HCT116 (cell line): ENCODE measurements at regions not wholly inside any gene's neighbourhood (a gene's known extent, or its start where the extent isn't known, plus 50 kb on each side); places are given as distances from the start of the nearest gene placed in this dataset.

Experiments
- CTCF ChIP-seq, 3 experiments: fragments of 200-600 bp in 1 of 3; sonication (generic) in 1 of 3; IDR thresholded peaks in 2 of 3; conservative IDR thresholded peaks in 1 of 3; 2 replicates each; pipeline ENCODE4 v1.5.1; 2012 to 2017; ENCODE audit warnings: low read depth in 2 of 3, low read length in 2 of 3, antibody characterized with exemption in 1 of 3, borderline replicate concordance in 1 of 3, control low read depth in 1 of 3, mild to moderate bottlenecking in 1 of 3, mixed read lengths in 1 of 3, mixed run types in 1 of 3, moderate library complexity in 1 of 3; ENCODE audit not compliant: insufficient read depth in 1 of 3
- EZH2 ChIP-seq: fragments of 200-600 bp; sonication (generic); IDR thresholded peaks from 2 replicates; pipeline ENCODE4 v1.6.1; 2017; ENCODE audit warnings: antibody characterized with exemption, mixed run types
- POLR2A ChIP-seq: IDR thresholded peaks from 2 replicates; pipeline ENCODE4 v1.7.0; 2011; ENCODE audit warnings: borderline replicate concordance; ENCODE audit not compliant: insufficient read depth, insufficient read length; ENCODE audit errors: extremely low read depth
- POLR2AphosphoS5 ChIP-seq: IDR thresholded peaks from 2 replicates; pipeline ENCODE4 v1.6.1; 2011; ENCODE audit warnings: mild to moderate bottlenecking, low read depth, low read length, moderate library complexity
- TCF7L2 ChIP-seq: IDR thresholded peaks from 2 replicates; pipeline ENCODE4 v1.7.0; 2011; ENCODE audit warnings: borderline replicate concordance, inconsistent platforms; ENCODE audit not compliant: insufficient read depth, insufficient read length; ENCODE audit errors: extremely low read depth
- ZNF274 ChIP-seq: fragments of 200-500 bp; sonication (Bioruptor generic); IDR thresholded peaks from 2 replicates; pipeline ENCODE4 v1.6.1; 2014; ENCODE audit warnings: mild to moderate bottlenecking, low read depth, low read length, inconsistent platforms

- TF ChIP-seq POLR2A (no peak), POLR2AphosphoS5 (no peak), CTCF (IDR thresholded peaks at IDR 0.05 in 2 of 3, conservative IDR thresholded peaks at IDR 0.05 in 1 of 3; ENCODE audit: borderline replicate concordance in 1 of 3, insufficient read depth in 1 of 3, low read depth in 2 of 3, low read length in 2 of 3) (no peak), EZH2 (no peak), TCF7L2 (no peak), ZNF274 (no peak)
These were observed 271.5 kb upstream of the TMC3 start for GRCh38 chr15:81645470-81645869.
